HS-27A (cell line): ENCODE measurements at regions not wholly inside any gene's neighbourhood (a gene's known extent, or its start where the extent isn't known, plus 50 kb on each side); places are given as distances from the start of the nearest gene placed in this dataset.

Source experiments
- DNase-seq: peaks from one replicate; pipeline ENCODE4 v3.0.0-alpha.2; 2012; ENCODE audit warnings: low read depth, missing footprints

DNA sequence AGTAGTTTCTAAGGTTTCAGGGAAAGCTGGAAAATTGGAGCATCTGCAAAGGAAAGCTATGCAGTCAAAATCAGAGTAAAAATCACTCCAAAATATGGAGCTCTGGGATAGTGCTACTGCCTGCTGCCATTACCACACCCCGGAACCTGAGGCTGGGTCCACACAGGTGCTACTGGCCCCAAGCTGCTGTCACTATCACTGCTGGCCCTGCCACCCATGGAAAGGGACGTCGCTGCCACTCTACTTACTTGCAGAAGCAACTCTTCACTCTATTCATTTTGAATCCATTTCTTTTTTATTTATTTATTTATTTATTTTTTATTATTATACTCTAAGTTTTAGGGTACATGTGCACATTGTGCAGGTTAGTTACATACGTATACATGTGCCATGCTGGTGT lies 60.3 kb upstream of the RGS18 start:
- no peak for DNase-seq

GRCh38 chr1:192099328-192099727 lies 58.9 kb upstream of the RGS18 start:
- no peak for DNase-seq

- no peak for DNase-seq
These were observed 57.4 kb upstream of the RGS18 start for GRCh38 chr1:192100686-192101468.

GRCh38 chr1:192104128-192104527 lies 54.1 kb upstream of the RGS18 start:
- no peak for DNase-seq

GRCh38 chr1:192104852-192105251 lies 53.4 kb upstream of the RGS18 start:
- peak; percentile 55 for DNase-seq

GRCh38 chr1:192108161-192108560 lies 50.1 kb upstream of the RGS18 start:
- DNase-seq: no peak
